Activated T-cell treated with anti-CD3 and anti-CD28 coated beads, Interleukin-2, amount 50 U/mL, for 24 hours (primary cell): ENCODE measurements at regions not wholly inside any gene's neighbourhood (a gene's known extent, or its start where the extent isn't known, plus 50 kb on each side); places are given as distances from the start of the nearest gene placed in this dataset.

Source experiments
- DNase-seq: peaks from one replicate; pipeline ENCODE4 v3.0.0-alpha.2; 2020
- H3K27ac Mint-ChIP-seq: 2 replicates; pipeline ENCODE4 v1.8.0; 2020; ENCODE audit warnings: mild to moderate bottlenecking, mixed read lengths
- H3K27me3 Mint-ChIP-seq: 2 replicates; pipeline ENCODE4 v1.8.0; 2020; ENCODE audit warnings: mixed read lengths
- H3K36me3 Mint-ChIP-seq: 2 replicates; pipeline ENCODE4 v1.8.0; 2020; ENCODE audit warnings: low read depth, mixed read lengths
- H3K4me1 Mint-ChIP-seq: 2 replicates; pipeline ENCODE4 v1.8.0; 2020; ENCODE audit warnings: low read depth, mixed read lengths
- H3K4me3 Mint-ChIP-seq: 2 replicates; pipeline ENCODE4 v1.8.0; 2020; ENCODE audit warnings: mild to moderate bottlenecking, moderate library complexity, mixed read lengths
- H3K9me3 Mint-ChIP-seq: 2 replicates; pipeline ENCODE4 v1.8.0; 2020; ENCODE audit warnings: mixed read lengths

- H3K36me3 Mint-ChIP-seq, result no peaks in the 10 kb centered on the region
- H3K27ac Mint-ChIP-seq, result no peak overlapping the region
- H3K4me3 Mint-ChIP-seq, result no peak overlapping the region
- H3K4me1 Mint-ChIP-seq, result peaks cover 5% of the 10 kb centered on the region
- no peak for DNase-seq
- no peaks in the 10 kb centered on the region for H3K27me3 Mint-ChIP-seq
- no peaks in the 10 kb centered on the region for H3K9me3 Mint-ChIP-seq
Observed at GRCh38 chr6:26149240-26149639, 62.0 kb downstream of the HFE start.

GRCh38 chr6:26152226-26153101, 65.2 kb downstream of the HFE start:
- no peak overlapping the region for H3K27ac Mint-ChIP-seq
- peaks cover 21% of the 10 kb centered on the region for H3K4me1 Mint-ChIP-seq
- no peaks in the 10 kb centered on the region for H3K9me3 Mint-ChIP-seq
- peaks cover 7% of the 10 kb centered on the region for H3K36me3 Mint-ChIP-seq
- H3K27me3 Mint-ChIP-seq, result no peaks in the 10 kb centered on the region
- no peak for DNase-seq
- no peak overlapping the region for H3K4me3 Mint-ChIP-seq

GRCh38 chr6:26155061-26155930, 68.1 kb downstream of the HFE start:
- Mint-ChIP-seq H3K4me3 (peak overlapping the region; percentile 86), H3K27me3 (no peaks in the 10 kb centered on the region), H3K4me1 (peaks cover 36% of the 10 kb centered on the region), H3K27ac (peak overlapping the region; percentile 96), H3K36me3 (peaks cover 22% of the 10 kb centered on the region), H3K9me3 (no peaks in the 10 kb centered on the region)
- no peak for DNase-seq

GRCh38 chr6:26156105-26156849, 69.0 kb downstream of the HFE start:
- peak; percentile 94 for DNase-seq
- H3K4me1 Mint-ChIP-seq, result peaks cover 43% of the 10 kb centered on the region
- H3K27me3 Mint-ChIP-seq, result no peaks in the 10 kb centered on the region
- H3K36me3 Mint-ChIP-seq, result peaks cover 22% of the 10 kb centered on the region
- H3K27ac Mint-ChIP-seq, result peak overlapping the region; percentile 96
- peak overlapping the region; percentile 86 for H3K4me3 Mint-ChIP-seq
- H3K9me3 Mint-ChIP-seq, result no peaks in the 10 kb centered on the region

- peak overlapping the region; percentile 96 for H3K27ac Mint-ChIP-seq
- H3K36me3 Mint-ChIP-seq, result peaks cover 22% of the 10 kb centered on the region
- H3K27me3 Mint-ChIP-seq, result no peaks in the 10 kb centered on the region
- peak; percentile 79 for DNase-seq
- H3K4me3 Mint-ChIP-seq, result peak overlapping the region; percentile 86
- H3K9me3 Mint-ChIP-seq, result no peaks in the 10 kb centered on the region
- peaks cover 47% of the 10 kb centered on the region for H3K4me1 Mint-ChIP-seq
Observed at GRCh38 chr6:26156850-26157250, 69.6 kb downstream of the HFE start.

GRCh38 chr6:26157251-26158075, 70.2 kb downstream of the HFE start:
- peak overlapping the region; percentile 96 for H3K27ac Mint-ChIP-seq
- peaks cover 22% of the 10 kb centered on the region for H3K36me3 Mint-ChIP-seq
- DNase-seq, result peak; percentile 65
- peak overlapping the region; percentile 86 for H3K4me3 Mint-ChIP-seq
- H3K4me1 Mint-ChIP-seq, result peaks cover 49% of the 10 kb centered on the region
- no peaks in the 10 kb centered on the region for H3K27me3 Mint-ChIP-seq
- H3K9me3 Mint-ChIP-seq, result no peaks in the 10 kb centered on the region

GRCh38 chr6:26158076-26158580, 70.9 kb downstream of the HFE start:
- no peaks in the 10 kb centered on the region for H3K27me3 Mint-ChIP-seq
- H3K4me1 Mint-ChIP-seq, result peaks cover 46% of the 10 kb centered on the region
- H3K4me3 Mint-ChIP-seq, result peak overlapping the region; percentile 86
- peak; percentile 85 for DNase-seq
- H3K36me3 Mint-ChIP-seq, result peaks cover 22% of the 10 kb centered on the region
- H3K27ac Mint-ChIP-seq, result peak overlapping the region; percentile 96
- H3K9me3 Mint-ChIP-seq, result no peaks in the 10 kb centered on the region

GRCh38 chr6:26158581-26159356, 71.5 kb downstream of the HFE start:
- no peaks in the 10 kb centered on the region for H3K27me3 Mint-ChIP-seq
- H3K36me3 Mint-ChIP-seq, result peaks cover 22% of the 10 kb centered on the region
- H3K27ac Mint-ChIP-seq, result peak overlapping the region; percentile 96
- H3K4me3 Mint-ChIP-seq, result peak overlapping the region; percentile 86
- no peaks in the 10 kb centered on the region for H3K9me3 Mint-ChIP-seq
- DNase-seq, result peak; percentile 54
- H3K4me1 Mint-ChIP-seq, result peaks cover 52% of the 10 kb centered on the region

- Mint-ChIP-seq H3K4me3 (peak overlapping the region; percentile 86), H3K27me3 (no peaks in the 10 kb centered on the region), H3K9me3 (no peaks in the 10 kb centered on the region), H3K27ac (peak overlapping the region; percentile 96), H3K36me3 (peaks cover 25% of the 10 kb centered on the region), H3K4me1 (peaks cover 56% of the 10 kb centered on the region)
- DNase-seq, result no peak
Observed at GRCh38 chr6:26159357-26160273, 72.4 kb downstream of the HFE start.

- Mint-ChIP-seq H3K9me3 (no peaks in the 10 kb centered on the region), H3K27ac (no peak overlapping the region), H3K36me3 (peaks cover 24% of the 10 kb centered on the region), H3K27me3 (no peaks in the 10 kb centered on the region), H3K4me3 (no peak overlapping the region), H3K4me1 (peaks cover 58% of the 10 kb centered on the region)
- no peak for DNase-seq
Observed at GRCh38 chr6:26161322-26161721, 74.1 kb downstream of the HFE start.

GRCh38 chr6:26162399-26162798, 75.2 kb downstream of the HFE start:
- no peak overlapping the region for H3K27ac Mint-ChIP-seq
- H3K9me3 Mint-ChIP-seq, result no peaks in the 10 kb centered on the region
- no peaks in the 10 kb centered on the region for H3K27me3 Mint-ChIP-seq
- DNase-seq, result no peak
- H3K4me3 Mint-ChIP-seq, result no peak overlapping the region
- peaks cover 55% of the 10 kb centered on the region for H3K4me1 Mint-ChIP-seq
- peaks cover 22% of the 10 kb centered on the region for H3K36me3 Mint-ChIP-seq

- H3K4me1 Mint-ChIP-seq, result peaks cover 51% of the 10 kb centered on the region
- H3K4me3 Mint-ChIP-seq, result no peak overlapping the region
- H3K27ac Mint-ChIP-seq, result peak overlapping the region; percentile 9
- DNase-seq, result no peak
- H3K27me3 Mint-ChIP-seq, result no peaks in the 10 kb centered on the region
- no peaks in the 10 kb centered on the region for H3K9me3 Mint-ChIP-seq
- peaks cover 18% of the 10 kb centered on the region for H3K36me3 Mint-ChIP-seq
Observed at GRCh38 chr6:26163427-26164119, 76.3 kb downstream of the HFE start.
